Panc1 (cell line): ENCODE measurements at regions not wholly inside any gene's neighbourhood (a gene's known extent, or its start where the extent isn't known, plus 50 kb on each side); places are given as distances from the start of the nearest gene placed in this dataset.

Source experiments
- ATAC-seq: fragments of 200-7000 bp; cut with Tn5 transposase; 2 replicates; pipeline ENCODE4 v1.9.1; 2020; ENCODE audit warnings: mild to moderate bottlenecking, moderate library complexity
- BruUV-seq: library from RNA; stranded (reverse); fragments of 400-500 nt; replicated peaks from 2 replicates; lab custom pipeline; 2021; lab: Mats Ljungman, UMichigan
- CTCF ChIA-PET: fragments of 300-600 bp; sonication (Branson Sonifier 250); formaldehyde crosslinking; loops from one replicate; lab custom pipeline; 2022; ENCODE audit warnings: antibody characterized with exemption; lab: Charles Lee
- POLR2A ChIA-PET: fragments of 300-600 bp; sonication (Branson Sonifier 250); formaldehyde crosslinking; loops from one replicate; lab custom pipeline; 2022; ENCODE audit warnings: antibody characterized with exemption; lab: Charles Lee
- DNase-seq: peaks from one replicate; pipeline ENCODE4 v3.0.0-alpha.2; 2010; ENCODE audit warnings: low read depth, low spot score
- H3K27ac ChIP-seq: 2 replicates; pipeline ENCODE4 v1.5.1; 2011; ENCODE audit warnings: mild to moderate bottlenecking, low read length, inconsistent platforms
- H3K27me3 ChIP-seq: fragments of 200-500 bp; sonication (Bioruptor generic); 2 replicates; pipeline ENCODE4 v1.6.0; 2014; ENCODE audit warnings: low read length, inconsistent platforms; ENCODE audit not compliant: control insufficient read depth, insufficient read depth
- H3K36me3 ChIP-seq: fragments of 200-500 bp; sonication (Bioruptor generic); 2 replicates; pipeline ENCODE4 v1.5.1; 2014; ENCODE audit warnings: inconsistent platforms, mild to moderate bottlenecking, low read length, moderate library complexity; ENCODE audit not compliant: control insufficient read depth, insufficient read depth
- H3K4me1 ChIP-seq: 2 replicates; pipeline ENCODE4 v1.5.1; 2011; ENCODE audit warnings: inconsistent platforms, mild to moderate bottlenecking, low read length, moderate library complexity; ENCODE audit not compliant: control insufficient read depth, insufficient read depth
- H3K4me3 ChIP-seq, 2 experiments: 2 replicates each; pipeline ENCODE4 v1.5.1; 2011 to 2012; ENCODE audit warnings: low read depth in 2 of 2, low read length in 2 of 2, mild to moderate bottlenecking in 2 of 2, inconsistent platforms in 1 of 2, moderate library complexity in 1 of 2
- H3K9me3 ChIP-seq: fragments of 200-500 bp; sonication (Bioruptor generic); 2 replicates; pipeline ENCODE4 v1.5.1; 2014; ENCODE audit warnings: low read depth, mild to moderate bottlenecking, inconsistent platforms, low read length, moderate library complexity; ENCODE audit not compliant: control insufficient read depth, insufficient read depth
- POLR2AphosphoS5 ChIP-seq: IDR thresholded peaks from 2 replicates; pipeline ENCODE4 v1.6.1; 2012; ENCODE audit warnings: mild to moderate bottlenecking, low read depth, low read length, moderate library complexity
- SIN3A ChIP-seq: IDR thresholded peaks from 2 replicates; pipeline ENCODE4 v1.6.1; 2012; ENCODE audit warnings: low read depth, mild to moderate bottlenecking, low read length, moderate library complexity, borderline replicate concordance; ENCODE audit not compliant: insufficient read depth
- TCF7L2 ChIP-seq: IDR thresholded peaks from 2 replicates; pipeline ENCODE4 v1.6.1; 2011; ENCODE audit warnings: mild to moderate bottlenecking, low read depth, low read length, inconsistent platforms
- in situ Hi-C: cut with HindIII; loops from 2 replicates; pipeline ENCODE4 v1.10.0; 2016; ENCODE audit warnings: low sequenced_read_pairs, low pct_unique_long_range_greater_than_20kb
- intact Hi-C: fragments of 100-400 bp; cut with micrococcal nuclease; formaldehyde crosslinking; loops from one replicate; pipeline ENCODE4 v1.10.0; 2022; ENCODE audit not compliant: unreplicated experiment
- TF ChIP-seq, protein P1 (sequence below): fragments of 450-650 bp; IDR thresholded peaks from 2 replicates; pipeline ENCODE4 v1.5.1; 2017; ENCODE audit warnings: mild to moderate bottlenecking
- TF ChIP-seq, protein P2 (sequence below), 2 experiments: IDR thresholded peaks; 2 replicates each; pipeline ENCODE4 v1.6.1; 2011 to 2012; ENCODE audit warnings: low read depth in 2 of 2, control low read depth in 1 of 2, low read length in 1 of 2, mild to moderate bottlenecking in 1 of 2, moderate library complexity in 1 of 2; ENCODE audit not compliant: insufficient read depth in 1 of 2

DNA sequence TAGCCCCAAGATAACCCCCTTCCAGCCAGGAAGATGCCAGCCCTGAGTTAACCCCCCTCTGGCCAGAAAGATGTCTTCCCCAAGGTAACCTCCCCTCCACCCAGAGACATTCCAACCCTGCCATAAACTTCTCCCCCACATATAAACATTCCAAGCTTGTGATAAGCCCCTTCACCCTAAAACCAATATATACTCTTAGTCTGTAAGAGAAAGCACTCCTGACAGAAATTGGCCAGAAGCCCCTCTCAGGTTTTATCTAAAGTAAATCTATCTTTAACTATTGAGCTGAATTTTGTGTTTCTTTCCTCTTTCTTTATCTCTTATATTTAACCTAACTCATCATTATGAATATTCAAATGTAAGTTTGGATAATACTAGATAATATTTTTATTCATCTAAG is 1775.8 kb upstream of the MIR17HG start:
- POLR2A ChIA-PET = no interaction called here
- H3K4me3 ChIP-seq = no peak overlapping the region
- CTCF ChIA-PET = no interaction called here
- H3K4me1 ChIP-seq = no peaks in the 10 kb centered on the region
- H3K27me3 ChIP-seq = no peaks in the 10 kb centered on the region
- in situ Hi-C loops = no loop called here
- DNase-seq (no peak), ATAC-seq (no peak)
- BruUV-seq = no TSS peak
- H3K27ac ChIP-seq = no peak overlapping the region
- TF ChIP-seq, protein P1, sequence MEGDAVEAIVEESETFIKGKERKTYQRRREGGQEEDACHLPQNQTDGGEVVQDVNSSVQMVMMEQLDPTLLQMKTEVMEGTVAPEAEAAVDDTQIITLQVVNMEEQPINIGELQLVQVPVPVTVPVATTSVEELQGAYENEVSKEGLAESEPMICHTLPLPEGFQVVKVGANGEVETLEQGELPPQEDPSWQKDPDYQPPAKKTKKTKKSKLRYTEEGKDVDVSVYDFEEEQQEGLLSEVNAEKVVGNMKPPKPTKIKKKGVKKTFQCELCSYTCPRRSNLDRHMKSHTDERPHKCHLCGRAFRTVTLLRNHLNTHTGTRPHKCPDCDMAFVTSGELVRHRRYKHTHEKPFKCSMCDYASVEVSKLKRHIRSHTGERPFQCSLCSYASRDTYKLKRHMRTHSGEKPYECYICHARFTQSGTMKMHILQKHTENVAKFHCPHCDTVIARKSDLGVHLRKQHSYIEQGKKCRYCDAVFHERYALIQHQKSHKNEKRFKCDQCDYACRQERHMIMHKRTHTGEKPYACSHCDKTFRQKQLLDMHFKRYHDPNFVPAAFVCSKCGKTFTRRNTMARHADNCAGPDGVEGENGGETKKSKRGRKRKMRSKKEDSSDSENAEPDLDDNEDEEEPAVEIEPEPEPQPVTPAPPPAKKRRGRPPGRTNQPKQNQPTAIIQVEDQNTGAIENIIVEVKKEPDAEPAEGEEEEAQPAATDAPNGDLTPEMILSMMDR = no peak
- TF ChIP-seq, protein P2, sequence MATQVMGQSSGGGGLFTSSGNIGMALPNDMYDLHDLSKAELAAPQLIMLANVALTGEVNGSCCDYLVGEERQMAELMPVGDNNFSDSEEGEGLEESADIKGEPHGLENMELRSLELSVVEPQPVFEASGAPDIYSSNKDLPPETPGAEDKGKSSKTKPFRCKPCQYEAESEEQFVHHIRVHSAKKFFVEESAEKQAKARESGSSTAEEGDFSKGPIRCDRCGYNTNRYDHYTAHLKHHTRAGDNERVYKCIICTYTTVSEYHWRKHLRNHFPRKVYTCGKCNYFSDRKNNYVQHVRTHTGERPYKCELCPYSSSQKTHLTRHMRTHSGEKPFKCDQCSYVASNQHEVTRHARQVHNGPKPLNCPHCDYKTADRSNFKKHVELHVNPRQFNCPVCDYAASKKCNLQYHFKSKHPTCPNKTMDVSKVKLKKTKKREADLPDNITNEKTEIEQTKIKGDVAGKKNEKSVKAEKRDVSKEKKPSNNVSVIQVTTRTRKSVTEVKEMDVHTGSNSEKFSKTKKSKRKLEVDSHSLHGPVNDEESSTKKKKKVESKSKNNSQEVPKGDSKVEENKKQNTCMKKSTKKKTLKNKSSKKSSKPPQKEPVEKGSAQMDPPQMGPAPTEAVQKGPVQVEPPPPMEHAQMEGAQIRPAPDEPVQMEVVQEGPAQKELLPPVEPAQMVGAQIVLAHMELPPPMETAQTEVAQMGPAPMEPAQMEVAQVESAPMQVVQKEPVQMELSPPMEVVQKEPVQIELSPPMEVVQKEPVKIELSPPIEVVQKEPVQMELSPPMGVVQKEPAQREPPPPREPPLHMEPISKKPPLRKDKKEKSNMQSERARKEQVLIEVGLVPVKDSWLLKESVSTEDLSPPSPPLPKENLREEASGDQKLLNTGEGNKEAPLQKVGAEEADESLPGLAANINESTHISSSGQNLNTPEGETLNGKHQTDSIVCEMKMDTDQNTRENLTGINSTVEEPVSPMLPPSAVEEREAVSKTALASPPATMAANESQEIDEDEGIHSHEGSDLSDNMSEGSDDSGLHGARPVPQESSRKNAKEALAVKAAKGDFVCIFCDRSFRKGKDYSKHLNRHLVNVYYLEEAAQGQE (IDR thresholded peaks at IDR 0.05; ENCODE audit: insufficient read depth in 1 of 2, low read depth in 2 of 2, low read length in 1 of 2) = no peak
- TF ChIP-seq POLR2AphosphoS5 (no peak), TCF7L2 (no peak), SIN3A (no peak)
- intact Hi-C loops = no loop called here
- no peaks in the 10 kb centered on the region for H3K9me3 ChIP-seq
- no peaks in the 10 kb centered on the region for H3K36me3 ChIP-seq

DNA sequence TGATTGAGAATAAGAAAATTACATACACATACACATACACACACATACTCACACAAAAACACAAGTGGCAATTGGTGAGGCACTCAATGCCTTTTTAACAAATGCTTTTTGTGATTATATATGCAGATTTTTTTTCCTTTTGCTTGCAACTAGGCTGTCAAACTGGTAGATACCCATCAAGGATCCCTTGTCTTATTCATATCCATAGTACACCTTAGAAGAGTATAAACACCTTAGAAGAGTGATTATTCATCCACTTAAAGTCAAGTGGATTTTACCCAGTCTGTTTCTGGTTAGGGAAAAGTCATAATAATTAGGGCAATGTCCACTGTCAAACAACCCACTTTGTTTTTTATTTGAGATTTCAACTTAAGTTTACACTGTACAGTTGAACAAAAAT is 1773.4 kb upstream of the MIR17HG start:
- Histone ChIP-seq H3K4me1 (no peaks in the 10 kb centered on the region), H3K27me3 (no peaks in the 10 kb centered on the region), H3K4me3 (no peak overlapping the region), H3K36me3 (no peaks in the 10 kb centered on the region), H3K9me3 (no peaks in the 10 kb centered on the region), H3K27ac (no peak overlapping the region)
- TF ChIP-seq TCF7L2 (no peak), POLR2AphosphoS5 (no peak), SIN3A (no peak)
- TF ChIP-seq, protein P1 = no peak
- TF ChIP-seq, protein P2 (IDR thresholded peaks at IDR 0.05; ENCODE audit: insufficient read depth in 1 of 2, low read depth in 2 of 2, low read length in 1 of 2) = no peak
- ChIA-PET CTCF (no interaction called here), POLR2A (no interaction called here)
- no peak for DNase-seq
- no TSS peak for BruUV-seq
- in situ Hi-C loops = no loop called here
- ATAC-seq = no peak
- intact Hi-C loops = no loop called here
